NCI-H2196 treated with DMSO at 0.1 percent for 48 hours (cell line): ENCODE measurements at regions not wholly inside any gene's neighbourhood (a gene's known extent, or its start where the extent isn't known, plus 50 kb on each side); places are given as distances from the start of the nearest gene placed in this dataset.

Source experiments
- DNase-seq: peaks from one replicate; lab custom pipeline; 2025; ENCODE audit not compliant: unreplicated experiment; lab: John Stamatoyannopoulos, UW

GRCh38 chr4:170656506-170656905 is 566.8 kb upstream of the AADAT start:
- DNase-seq = no peak

GRCh38 chr4:170652571-170652970 is 562.8 kb upstream of the AADAT start:
- no peak for DNase-seq

GRCh38 chr4:170651786-170652185 is 562.0 kb upstream of the AADAT start:
- DNase-seq = no peak

DNA sequence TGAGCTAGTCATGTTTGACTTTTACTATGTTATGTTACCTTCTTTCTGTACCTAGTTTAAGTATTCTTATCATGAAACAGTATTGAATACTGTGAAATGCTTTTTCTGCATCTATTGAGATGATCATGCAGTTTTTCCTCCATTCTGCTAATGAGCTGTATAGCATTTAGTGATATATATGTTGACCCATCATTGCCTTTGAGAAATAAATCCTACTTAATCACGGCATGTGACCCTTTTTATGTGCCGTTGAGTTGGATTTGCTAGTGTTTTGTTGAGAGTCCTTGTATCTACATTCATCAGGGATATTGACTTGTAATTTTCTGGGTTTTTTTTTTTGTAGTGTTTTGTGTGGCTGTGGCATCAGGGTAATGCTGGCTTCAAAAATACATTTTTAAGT is 537.7 kb upstream of the AADAT start:
- no peak for DNase-seq

- DNase-seq = no peak
Measured at GRCh38 chr4:170623899-170624298, 534.1 kb upstream of the AADAT start.

GRCh38 chr4:170610434-170610833 is 520.7 kb upstream of the AADAT start:
- no peak for DNase-seq

DNA sequence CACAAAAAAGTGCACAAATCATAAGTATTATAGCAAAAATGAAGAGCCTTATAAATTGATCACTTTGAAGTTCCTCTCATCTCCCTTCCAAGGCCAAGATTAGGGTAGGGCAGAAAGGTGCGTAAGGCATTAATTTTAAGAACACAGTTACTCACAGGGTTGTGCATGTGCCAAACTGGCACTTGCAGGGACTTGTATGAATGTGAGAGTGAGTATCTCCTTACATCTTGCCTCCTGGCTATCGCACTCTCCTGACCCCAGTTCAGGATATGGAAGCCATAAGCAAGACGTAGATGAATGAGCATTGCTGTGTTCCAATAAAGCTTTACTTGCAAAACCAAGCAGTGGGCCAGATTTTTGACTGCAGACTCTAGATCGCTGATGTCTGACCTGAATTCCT is 510.1 kb upstream of the AADAT start:
- no peak for DNase-seq

DNA sequence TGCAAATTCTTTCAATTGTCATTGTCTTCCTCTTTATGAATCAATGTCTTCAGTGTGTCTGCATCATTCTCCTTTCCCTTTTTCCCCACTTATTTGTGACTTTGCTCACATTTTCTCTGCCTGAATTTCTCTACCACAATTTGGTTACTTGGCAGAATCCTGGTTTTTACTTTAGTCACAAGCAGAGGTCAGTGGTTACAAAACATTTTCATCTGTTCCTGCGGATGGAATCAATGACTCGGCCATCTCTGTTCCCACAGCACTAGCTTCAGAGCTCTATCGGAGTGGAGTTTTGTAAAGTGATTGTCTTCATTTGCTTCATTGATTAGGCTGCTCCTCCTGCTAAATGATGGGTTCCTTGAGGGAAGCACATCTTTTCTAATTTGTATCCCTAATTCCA is 501.3 kb upstream of the AADAT start:
- no peak for DNase-seq

DNA sequence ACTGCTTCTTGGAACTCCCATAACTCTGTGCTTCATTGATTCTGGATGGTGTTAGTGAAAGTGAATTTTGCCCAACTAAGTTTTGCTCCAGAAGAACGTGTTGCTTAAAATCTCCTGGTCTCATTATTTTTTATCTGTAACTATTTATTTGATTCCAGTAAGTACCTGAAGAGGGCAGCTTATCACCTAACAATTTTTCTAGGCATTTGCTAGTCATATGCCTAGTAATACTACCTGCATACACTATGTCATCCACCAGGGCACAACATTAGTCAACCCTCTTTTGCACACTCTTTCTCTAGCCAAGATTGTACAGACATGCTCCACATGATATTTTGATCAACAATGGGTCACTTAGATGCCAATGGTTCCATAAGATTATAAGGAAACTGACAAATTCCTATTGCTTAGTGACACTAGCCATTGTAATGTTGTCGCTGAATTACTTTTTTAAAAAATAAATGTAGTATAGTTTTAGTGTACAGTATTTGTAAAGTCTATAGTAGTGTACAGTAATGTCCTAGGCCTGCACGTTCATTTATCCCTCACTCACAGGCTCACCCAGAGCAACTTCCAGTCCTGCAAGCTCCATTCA is 499.9 kb upstream of the AADAT start:
- no peak for DNase-seq

DNA sequence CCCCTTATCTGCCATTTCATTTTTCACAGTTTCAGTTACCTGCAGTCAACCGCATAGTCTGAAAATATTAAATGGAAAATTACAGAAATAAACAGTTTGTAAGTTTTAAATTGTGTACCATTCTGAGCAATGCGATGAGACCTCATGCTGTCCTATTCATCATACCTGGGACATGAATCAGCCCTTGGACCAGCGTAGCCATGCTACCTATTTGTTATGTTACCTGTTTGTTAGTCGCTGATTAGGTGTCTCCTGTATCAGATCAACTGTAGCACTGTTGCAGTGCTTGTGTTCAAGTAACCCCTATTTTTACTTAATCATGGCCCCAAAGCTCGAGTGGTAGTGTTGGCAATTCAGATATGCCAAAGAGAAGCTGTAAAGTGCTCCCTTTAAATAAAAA is 492.2 kb upstream of the AADAT start:
- DNase-seq = no peak

DNA sequence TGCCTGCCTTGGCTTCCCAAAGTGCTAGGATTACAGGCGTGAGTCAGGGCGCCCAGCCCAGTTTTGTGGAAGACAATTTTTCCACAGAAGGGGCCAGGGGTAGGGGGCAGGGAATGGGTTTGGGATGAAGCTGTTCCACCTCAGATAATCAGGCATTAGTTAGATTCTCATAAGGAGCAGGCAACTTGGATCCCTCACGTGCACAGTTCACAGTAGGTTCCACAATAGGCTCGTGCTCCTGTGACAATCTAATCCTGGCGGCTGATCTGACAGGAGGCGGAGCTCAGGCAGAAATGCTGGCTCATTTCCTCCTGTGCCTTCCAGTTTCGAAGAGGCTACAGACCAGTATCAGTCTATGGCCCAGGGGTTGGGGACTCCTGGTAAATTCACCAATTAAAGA is 491.6 kb upstream of the AADAT start:
- no peak for DNase-seq

GRCh38 chr4:170580651-170581050 is 490.9 kb upstream of the AADAT start:
- DNase-seq = no peak

DNA sequence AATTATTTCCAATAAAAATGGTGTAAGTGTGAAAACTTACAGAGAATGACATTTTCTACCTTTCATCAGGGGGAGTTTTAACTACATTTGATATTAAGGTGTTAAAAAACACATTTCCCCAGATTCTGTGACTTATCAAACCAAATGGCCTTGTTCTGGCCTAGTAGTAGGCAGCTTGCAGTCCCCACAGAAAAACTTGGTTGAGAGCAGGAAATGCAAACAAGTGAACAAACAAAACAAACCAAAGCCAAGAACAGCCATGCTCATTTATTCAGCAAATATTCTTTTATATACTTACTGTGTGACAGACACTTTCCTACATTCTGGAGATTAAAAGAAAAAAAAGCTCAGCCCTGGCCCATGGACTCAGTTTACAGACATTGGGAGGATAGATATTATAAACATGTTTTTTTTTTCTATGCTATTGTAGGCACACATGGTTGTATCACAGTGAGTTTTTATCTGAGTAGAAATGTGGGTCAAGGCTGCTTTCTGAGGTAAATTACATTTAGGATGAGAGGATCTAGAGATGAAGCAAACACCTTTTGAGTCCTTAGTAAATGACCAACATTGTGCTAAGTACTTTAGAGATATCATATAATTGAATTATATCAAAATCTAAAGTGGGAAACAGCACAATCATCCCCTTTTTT is 449.2 kb upstream of the AADAT start:
- no peak for DNase-seq

- DNase-seq = no peak
Measured at GRCh38 chr4:170529748-170530722, 440.3 kb upstream of the AADAT start.

GRCh38 chr4:170526471-170526870 is 436.7 kb upstream of the AADAT start:
- no peak for DNase-seq

GRCh38 chr4:170522427-170522970 is 432.7 kb upstream of the AADAT start:
- no peak for DNase-seq

GRCh38 chr4:170497689-170498088 is 407.9 kb upstream of the AADAT start:
- no peak for DNase-seq

DNA sequence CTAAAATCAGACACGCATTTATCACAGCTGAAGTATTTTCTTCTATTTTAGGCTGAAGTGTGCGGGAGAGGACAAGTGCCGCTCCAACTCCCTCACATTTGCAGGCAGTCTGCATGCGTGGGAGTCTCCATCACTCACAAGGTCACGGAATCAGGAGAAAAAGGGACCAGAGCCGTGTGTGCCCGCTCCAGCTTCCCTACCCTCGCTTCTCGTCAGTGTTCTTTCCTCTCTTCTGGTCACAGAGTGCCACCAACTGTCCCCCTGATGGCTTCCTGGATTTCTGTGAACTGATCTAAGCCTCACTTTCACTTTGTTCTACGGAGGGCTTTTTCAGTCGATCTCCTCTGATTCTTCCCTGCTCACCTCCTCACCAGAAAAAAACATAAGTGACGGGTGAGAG is 407.4 kb upstream of the AADAT start:
- DNase-seq = no peak

DNA sequence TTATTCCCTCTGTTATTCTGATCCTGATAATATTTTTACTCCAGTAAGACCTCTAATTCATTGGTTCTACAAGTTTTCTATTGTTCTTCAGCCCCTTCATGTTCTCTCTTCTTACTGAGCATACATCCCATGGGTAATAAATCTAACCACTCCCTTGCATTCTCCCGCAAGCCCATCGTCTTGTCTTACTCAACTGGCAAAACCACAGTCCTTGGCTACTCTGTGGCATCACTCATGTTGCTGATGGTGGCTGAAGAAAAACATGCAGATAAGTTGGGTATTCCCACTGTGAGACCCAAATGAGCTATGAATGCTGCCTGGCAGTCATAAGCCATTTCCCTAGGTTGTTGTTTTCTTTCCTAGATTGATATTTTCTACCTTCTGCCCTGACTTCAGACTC is 402.2 kb upstream of the AADAT start:
- no peak for DNase-seq

DNA sequence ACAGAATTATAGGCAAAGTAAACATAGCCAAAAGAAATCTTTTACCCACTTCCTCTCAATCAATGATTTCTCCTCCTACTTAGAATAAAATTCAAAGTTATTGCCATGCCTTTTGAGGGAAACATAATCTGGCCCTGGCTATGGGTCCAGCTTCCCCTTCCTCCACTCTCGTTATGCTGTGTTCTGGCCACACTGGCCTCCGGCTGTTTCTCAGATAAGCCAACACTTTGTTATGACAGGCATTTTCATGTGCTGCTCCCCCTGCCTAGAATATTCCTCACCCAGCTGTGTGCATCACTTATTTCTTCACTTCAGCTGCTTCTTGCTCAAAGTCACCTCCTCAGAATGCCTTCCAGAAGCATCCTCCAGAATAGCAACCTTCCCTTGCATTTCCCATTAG is 386.6 kb upstream of the AADAT start:
- no peak for DNase-seq

- DNase-seq = no peak
Measured at GRCh38 chr4:170465429-170465828, 375.7 kb upstream of the AADAT start.
